HG02852 (cell line): ENCODE measurements at regions not wholly inside any gene's neighbourhood (a gene's known extent, or its start where the extent isn't known, plus 50 kb on each side); places are given as distances from the start of the nearest gene placed in this dataset.

ENCODE experiments used
- ATAC-seq: cut with Tn5 transposase; IDR thresholded peaks from one replicate; pipeline ENCODE4 v1.9.1; 2021; ENCODE audit warnings: mild to moderate bottlenecking, moderate library complexity; ENCODE audit not compliant: unreplicated experiment

- no peak for ATAC-seq
Measured at GRCh38 chr4:41883988-41884734, 51.1 kb upstream of the TMEM33 start.

- peak; percentile 81 for ATAC-seq
Measured at GRCh38 chr4:41882625-41883347, 52.4 kb upstream of the TMEM33 start.

- no peak for ATAC-seq
Measured at GRCh38 chr4:41881981-41882624, 53.1 kb upstream of the TMEM33 start.

- no peak for ATAC-seq
Measured at GRCh38 chr4:41880840-41881831, 54.1 kb upstream of the TMEM33 start.

GRCh38 chr4:41880022-41880837 lies 55.0 kb upstream of the TMEM33 start:
- no peak for ATAC-seq

GRCh38 chr4:41879552-41879951 lies 55.7 kb upstream of the TMEM33 start:
- ATAC-seq: no peak

GRCh38 chr4:41878991-41879491 lies 56.2 kb upstream of the TMEM33 start:
- ATAC-seq: no peak

GRCh38 chr4:41878170-41878969 lies 56.9 kb upstream of the TMEM33 start:
- ATAC-seq: no peak

- no peak for ATAC-seq
Measured at GRCh38 chr4:41877020-41877796, 58.0 kb upstream of the TMEM33 start.

- ATAC-seq: no peak
Measured at GRCh38 chr4:41874873-41875272, 60.4 kb upstream of the TMEM33 start.

GRCh38 chr4:41874398-41874797 lies 60.8 kb upstream of the TMEM33 start:
- ATAC-seq: no peak

- no peak for ATAC-seq
Measured at GRCh38 chr4:41873380-41874295, 61.6 kb upstream of the TMEM33 start.

GRCh38 chr4:41870035-41870434 lies 65.2 kb upstream of the TMEM33 start:
- ATAC-seq: no peak

- ATAC-seq: no peak
Measured at GRCh38 chr4:41866799-41867677, 68.2 kb upstream of the TMEM33 start.

GRCh38 chr4:41865981-41866798 lies 69.0 kb upstream of the TMEM33 start:
- ATAC-seq: no peak
